ENCODE measurements at regions not wholly inside any gene's neighbourhood (a gene's known extent, or its start where the extent isn't known, plus 50 kb on each side); places are given as distances from the start of the nearest gene placed in this dataset.
"Not testable (repeated sequence)": the region's sequence is repeated elsewhere in the genome, so short reads cannot be mapped to it uniquely, and the experiment has no call there.

GRCh38 chr13:70769817-70770216 lies 661.6 kb upstream of the KLHL1 start:
- no peak for DNase-seq (ENCODE audit: low spot score)

- no peak for DNase-seq (ENCODE audit: low spot score)
These were observed 650.7 kb upstream of the KLHL1 start for GRCh38 chr13:70758932-70759331.

- no peak for DNase-seq (ENCODE audit: low spot score)
These were observed 647.8 kb upstream of the KLHL1 start for GRCh38 chr13:70756088-70756487.

GRCh38 chr13:70755456-70755855 lies 647.2 kb upstream of the KLHL1 start:
- no peak for DNase-seq (ENCODE audit: low spot score)

GRCh38 chr13:70747262-70747661 lies 639.0 kb upstream of the KLHL1 start:
- DNase-seq (ENCODE audit: low spot score) = no peak

GRCh38 chr13:70746469-70746868 lies 638.2 kb upstream of the KLHL1 start:
- not testable (repeated sequence) for DNase-seq (ENCODE audit: low spot score)

GRCh38 chr13:70736622-70737317 lies 628.5 kb upstream of the KLHL1 start:
- DNase-seq (ENCODE audit: low spot score) = no peak

- DNase-seq (ENCODE audit: low spot score) = no peak
These were observed 624.4 kb upstream of the KLHL1 start for GRCh38 chr13:70732611-70733010.

GRCh38 chr13:70729369-70729768 lies 621.1 kb upstream of the KLHL1 start:
- DNase-seq (ENCODE audit: low spot score) = no peak

GRCh38 chr13:70723732-70724131 lies 615.5 kb upstream of the KLHL1 start:
- DNase-seq (ENCODE audit: low spot score) = no peak

- DNase-seq (ENCODE audit: low spot score) = no peak
These were observed 612.1 kb upstream of the KLHL1 start for GRCh38 chr13:70720386-70720785.

- DNase-seq (ENCODE audit: low spot score) = no peak
These were observed 606.7 kb upstream of the KLHL1 start for GRCh38 chr13:70714993-70715392.

GRCh38 chr13:70708775-70709174 lies 600.5 kb upstream of the KLHL1 start:
- no peak for DNase-seq (ENCODE audit: low spot score)

GRCh38 chr13:70703755-70704154 lies 595.5 kb upstream of the KLHL1 start:
- no peak for DNase-seq (ENCODE audit: low spot score)

GRCh38 chr13:70694996-70695715 lies 586.9 kb upstream of the KLHL1 start:
- DNase-seq (ENCODE audit: low spot score) = no peak

- DNase-seq (ENCODE audit: low spot score) = no peak
These were observed 560.7 kb upstream of the KLHL1 start for GRCh38 chr13:70668983-70669382.

- DNase-seq (ENCODE audit: low spot score) = no peak
These were observed 560.0 kb upstream of the KLHL1 start for GRCh38 chr13:70668293-70668692.

- DNase-seq (ENCODE audit: low spot score) = no peak
These were observed 558.8 kb upstream of the KLHL1 start for GRCh38 chr13:70666883-70667556.

GRCh38 chr13:70662231-70662940 lies 554.1 kb upstream of the KLHL1 start:
- no peak for DNase-seq (ENCODE audit: low spot score)

- no peak for DNase-seq (ENCODE audit: low spot score)
These were observed 535.8 kb upstream of the KLHL1 start for GRCh38 chr13:70644052-70644451.

- DNase-seq (ENCODE audit: low spot score) = no peak
These were observed 526.6 kb upstream of the KLHL1 start for GRCh38 chr13:70634893-70635292.

- no peak for DNase-seq (ENCODE audit: low spot score)
These were observed 522.0 kb upstream of the KLHL1 start for GRCh38 chr13:70630247-70630646.

- DNase-seq (ENCODE audit: low spot score) = no peak
These were observed 515.0 kb upstream of the KLHL1 start for GRCh38 chr13:70623239-70623638.
